T-helper 2 cell (primary cell): ENCODE measurements at regions not wholly inside any gene's neighbourhood (a gene's known extent, or its start where the extent isn't known, plus 50 kb on each side); places are given as distances from the start of the nearest gene placed in this dataset.

ENCODE experiments used
- DNase-seq, 5 experiments: peaks; one replicate each; pipeline versions ENCODE4 v3.0.0 to v3.0.0-alpha.2; 2012 to 2022

- no peak for DNase-seq
Observed at GRCh38 chr11:15859411-15859810, 496.9 kb downstream of the SOX6 start.

GRCh38 chr11:15861256-15861655 is 495.1 kb downstream of the SOX6 start:
- no peak for DNase-seq

GRCh38 chr11:15863411-15863810 is 492.9 kb downstream of the SOX6 start:
- no peak for DNase-seq

DNA sequence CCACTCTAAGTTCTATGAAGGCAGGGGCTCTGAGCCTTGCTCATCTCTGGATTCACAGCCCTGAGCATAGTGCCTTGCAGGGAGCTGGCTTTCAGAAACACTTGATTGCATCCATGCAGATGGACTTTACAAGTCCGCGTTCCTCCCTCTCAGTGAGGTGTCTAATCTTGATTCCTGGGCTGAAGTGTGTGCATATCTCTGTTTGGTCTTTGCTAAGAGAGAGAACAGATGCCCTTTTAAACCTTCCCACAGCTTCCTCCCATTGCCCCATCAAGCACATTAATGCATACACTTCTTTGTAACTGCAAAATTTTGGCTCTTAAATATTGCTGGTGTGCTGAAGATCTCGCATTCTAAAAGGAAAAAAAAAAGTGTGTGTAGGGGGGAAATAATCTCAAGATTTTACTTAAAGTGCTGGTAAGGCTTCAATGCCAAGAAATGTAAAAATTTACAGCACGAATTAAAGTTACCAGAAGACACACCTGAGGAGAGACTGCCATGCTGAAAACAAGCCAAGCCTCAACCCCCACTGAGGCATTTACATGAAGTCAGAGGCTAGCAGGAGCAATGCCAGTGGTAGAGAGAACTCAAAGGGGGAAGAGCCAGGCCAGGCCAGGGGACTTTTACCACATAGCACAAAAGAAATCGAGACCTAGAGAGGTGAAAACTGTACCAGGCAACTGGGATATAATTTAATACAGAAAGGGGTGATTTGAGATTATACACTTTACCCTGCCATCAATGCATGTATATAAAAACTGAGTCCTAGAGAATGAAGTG is 492.1 kb downstream of the SOX6 start:
- DNase-seq: no peak

DNA sequence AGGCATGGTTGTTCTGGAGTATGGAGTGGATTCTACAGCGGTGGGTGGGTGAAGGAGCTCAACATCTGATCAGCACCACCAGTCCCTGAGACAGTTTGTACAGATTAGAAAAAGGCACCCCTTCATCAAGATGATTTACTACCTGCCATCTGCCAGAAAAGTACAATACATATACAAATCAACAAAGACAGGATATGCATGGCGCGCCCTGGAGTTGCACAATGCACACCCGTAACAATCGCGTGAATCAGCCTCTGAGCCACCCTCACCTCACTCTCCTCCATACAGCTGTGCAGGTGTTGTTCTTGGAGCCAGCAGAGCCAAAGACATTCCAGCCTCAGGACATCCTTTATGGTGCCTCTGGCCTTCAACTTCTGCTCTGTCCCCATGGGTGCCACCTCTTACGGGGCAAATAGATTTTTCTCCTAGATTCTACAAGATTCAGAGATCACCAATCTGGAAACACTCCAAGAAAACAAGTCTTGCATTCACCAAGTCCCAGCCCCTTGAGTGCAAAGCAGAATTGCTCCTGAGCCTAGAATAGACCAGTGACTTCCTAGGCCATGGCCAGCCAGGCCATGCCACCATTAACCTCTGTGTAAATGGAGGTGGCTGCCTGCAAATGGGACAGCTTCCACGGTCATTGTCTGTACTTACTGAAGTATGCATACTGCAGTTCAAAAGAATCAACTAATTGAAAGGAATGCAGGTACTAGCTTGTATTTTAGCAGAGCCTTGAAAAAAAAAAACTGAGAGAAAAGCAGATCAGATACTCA is 490.9 kb downstream of the SOX6 start:
- no peak for DNase-seq

- no peak for DNase-seq
Observed at GRCh38 chr11:15867871-15868270, 488.5 kb downstream of the SOX6 start.

DNA sequence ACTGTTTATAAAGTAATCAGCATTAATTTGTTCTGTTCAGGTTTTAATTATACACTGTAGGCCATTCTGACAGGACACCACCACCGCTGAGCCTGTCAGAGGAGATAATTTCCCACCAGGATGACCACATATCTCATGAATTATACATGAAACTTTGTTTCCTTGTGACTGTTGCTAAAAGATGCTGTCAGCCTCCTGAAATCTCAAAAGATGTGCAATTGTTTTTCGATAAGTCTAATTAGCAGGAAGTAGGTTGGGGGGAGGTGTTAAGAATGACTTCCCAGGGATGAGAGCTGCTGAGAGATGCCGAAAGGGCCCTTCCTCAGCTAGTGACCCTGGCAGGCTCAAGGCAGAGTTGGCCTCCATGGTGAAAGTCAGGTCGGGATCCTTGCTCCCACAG is 485.4 kb downstream of the SOX6 start:
- no peak for DNase-seq

- no peak for DNase-seq
Observed at GRCh38 chr11:15871904-15872626, 484.3 kb downstream of the SOX6 start.

DNA sequence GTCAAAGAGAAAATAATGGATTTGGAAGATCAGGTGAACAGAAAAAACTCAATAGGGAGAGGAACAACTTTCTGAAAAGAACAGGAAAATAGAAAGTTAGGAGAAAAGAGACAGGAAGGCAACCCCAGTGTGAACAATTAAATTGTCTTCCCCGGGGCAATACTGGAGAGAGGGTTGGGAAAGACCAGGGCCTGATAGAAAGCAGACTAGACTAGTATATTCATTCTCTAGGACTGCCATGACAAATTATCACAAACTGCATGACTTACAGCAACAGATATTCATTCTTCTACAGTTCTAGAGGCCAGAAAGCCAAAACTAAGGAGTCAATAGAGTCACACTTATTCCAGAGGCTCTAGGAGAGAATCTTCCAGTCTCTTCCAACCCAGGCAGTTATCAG is 482.8 kb downstream of the SOX6 start:
- DNase-seq: no peak

DNA sequence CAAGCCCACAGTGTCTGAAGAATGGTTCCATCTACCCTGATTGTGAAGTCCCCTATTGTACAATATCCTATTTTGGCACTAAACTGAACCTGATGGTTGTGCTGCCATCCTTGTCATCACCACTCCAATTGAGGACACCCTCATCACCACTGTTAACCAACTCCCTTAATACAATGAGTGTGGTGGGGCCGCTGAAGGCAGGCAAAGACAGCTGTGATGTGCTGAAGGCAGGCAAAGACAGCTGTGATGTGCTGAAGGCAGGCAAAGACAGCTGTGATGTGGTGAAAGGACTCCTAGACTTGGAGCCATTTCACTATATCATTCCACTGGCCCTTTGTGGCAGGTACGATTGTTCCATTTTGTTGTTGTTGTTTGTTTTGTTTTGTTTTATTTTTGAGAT is 481.6 kb downstream of the SOX6 start:
- DNase-seq: no peak

- no peak for DNase-seq
Observed at GRCh38 chr11:15875393-15875792, 481.0 kb downstream of the SOX6 start.

DNA sequence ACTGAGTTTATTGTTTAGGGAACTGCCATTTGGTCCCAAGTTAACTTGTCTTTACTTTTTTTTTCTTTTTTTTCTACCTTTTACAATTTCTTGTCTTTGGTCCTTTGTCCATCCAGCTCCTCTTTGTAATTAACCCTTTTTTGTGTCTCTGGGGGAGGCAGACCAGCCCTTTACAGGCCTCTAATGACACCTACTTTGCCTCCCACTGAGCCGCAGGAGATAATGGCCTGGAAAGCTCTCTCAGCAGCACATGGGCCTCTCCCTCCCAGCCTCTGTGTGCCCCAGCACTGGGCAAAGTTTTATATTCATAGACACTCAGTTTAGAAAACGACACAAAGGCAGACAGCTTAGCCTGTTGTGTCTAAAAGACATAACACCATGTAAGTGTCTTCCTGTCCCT is 480.4 kb downstream of the SOX6 start:
- DNase-seq: no peak

DNA sequence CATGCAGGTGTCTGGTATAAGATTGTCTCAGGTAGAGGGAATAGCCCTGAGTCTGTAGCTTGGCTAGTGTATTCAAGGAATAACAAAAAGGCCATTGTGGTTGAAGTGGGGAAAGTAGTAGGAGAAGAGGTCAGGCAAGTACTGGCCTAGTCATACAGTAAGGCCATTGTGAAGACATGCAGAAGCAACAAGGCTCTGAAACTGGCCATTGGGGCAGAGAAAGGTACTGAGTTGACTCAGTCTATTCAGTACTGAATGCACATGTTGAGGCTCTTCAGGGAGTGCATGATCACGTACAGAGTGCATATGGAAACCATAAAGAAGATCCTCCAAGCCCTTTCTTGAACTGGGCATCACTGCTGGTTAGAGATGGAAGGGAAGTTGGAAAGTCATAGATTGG is 477.6 kb downstream of the SOX6 start:
- DNase-seq: no peak

DNA sequence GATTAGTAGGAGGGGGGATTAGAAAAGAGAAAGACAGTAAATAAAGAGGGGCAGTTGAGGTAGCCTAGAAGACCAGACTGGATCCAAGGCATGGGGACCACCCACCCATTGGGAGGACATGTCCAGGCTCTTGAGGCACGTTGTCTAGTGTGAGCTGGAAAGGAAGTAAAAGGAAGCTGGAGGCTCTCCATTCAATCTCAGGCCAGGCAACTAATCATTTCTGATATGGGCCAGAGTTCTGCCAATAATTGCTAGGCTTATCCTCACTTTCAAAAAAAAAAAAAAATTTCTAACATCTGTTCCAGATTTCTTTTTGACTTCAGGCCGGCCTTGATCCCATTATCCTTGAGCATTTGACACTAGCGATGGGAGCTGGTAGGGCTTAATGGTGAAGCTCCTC is 476.1 kb downstream of the SOX6 start:
- no peak for DNase-seq

DNA sequence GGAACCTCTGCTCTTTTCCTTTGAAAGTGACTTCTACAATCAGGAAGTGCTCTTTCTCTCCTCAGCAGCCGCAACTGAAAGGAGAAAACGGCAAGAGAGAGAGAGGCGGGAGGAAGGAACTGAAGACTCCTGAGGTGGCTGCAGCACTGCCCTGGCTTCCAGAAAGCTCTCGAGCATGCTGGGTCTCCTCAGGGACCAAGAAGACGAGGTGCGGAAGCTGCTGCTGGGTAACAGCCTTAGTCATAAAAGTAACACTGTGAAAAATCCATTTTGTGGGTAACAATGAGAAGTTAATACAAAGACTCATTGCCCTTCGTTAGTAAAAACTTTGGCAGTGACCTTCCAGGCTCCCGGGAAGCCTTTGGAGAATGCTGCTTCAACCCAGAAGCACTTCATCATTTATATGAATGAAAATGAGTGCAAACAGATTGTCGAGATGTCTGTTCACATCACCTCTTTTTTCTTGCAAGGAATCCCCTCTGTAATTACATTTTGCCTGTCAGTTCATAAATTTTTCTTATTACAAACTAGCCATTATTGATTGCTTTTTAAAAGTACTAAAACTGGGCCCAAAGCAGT is 473.4 kb downstream of the SOX6 start:
- DNase-seq: no peak

GRCh38 chr11:15883455-15883920 is 472.9 kb downstream of the SOX6 start:
- DNase-seq: no peak

DNA sequence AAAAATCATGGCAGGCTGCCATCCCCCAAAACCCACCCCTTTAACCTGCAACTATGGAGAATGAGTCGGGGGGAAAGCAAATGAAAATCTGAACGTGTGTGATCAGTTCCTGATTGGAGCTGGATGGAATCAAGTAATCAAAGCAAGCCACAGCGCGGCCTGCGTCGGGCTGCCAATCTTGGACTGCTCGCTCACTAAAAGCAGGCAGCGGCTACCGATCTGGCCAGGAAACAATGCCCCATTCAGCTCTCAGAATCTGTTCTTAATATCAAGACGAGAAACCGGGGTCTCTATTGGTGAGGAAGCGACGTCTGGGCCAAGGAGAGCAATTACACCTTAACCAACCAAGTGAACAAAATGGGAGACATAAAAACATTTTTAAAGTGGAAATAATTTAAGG is 472.2 kb downstream of the SOX6 start:
- DNase-seq: no peak

GRCh38 chr11:15884777-15885540 is 471.4 kb downstream of the SOX6 start:
- DNase-seq: no peak

DNA sequence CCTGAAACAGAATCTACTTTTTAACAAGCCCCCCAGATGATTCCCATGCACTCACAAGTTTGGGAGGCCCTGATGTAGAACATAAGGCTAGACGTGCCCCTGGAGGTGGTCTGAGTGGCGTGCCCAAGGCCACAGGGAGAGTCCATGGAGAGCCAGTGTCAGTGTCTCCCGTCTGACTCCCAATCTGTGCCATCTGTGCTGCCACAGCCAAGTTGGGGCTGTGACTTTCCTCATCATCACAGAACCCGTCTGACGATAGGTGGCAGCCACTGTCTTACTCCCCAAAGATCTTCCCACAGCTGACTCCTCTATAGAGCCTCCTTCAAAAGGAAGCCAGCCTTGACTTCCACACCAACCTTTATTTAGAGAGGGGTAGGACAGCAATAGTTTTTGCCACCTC is 470.5 kb downstream of the SOX6 start:
- no peak for DNase-seq

DNA sequence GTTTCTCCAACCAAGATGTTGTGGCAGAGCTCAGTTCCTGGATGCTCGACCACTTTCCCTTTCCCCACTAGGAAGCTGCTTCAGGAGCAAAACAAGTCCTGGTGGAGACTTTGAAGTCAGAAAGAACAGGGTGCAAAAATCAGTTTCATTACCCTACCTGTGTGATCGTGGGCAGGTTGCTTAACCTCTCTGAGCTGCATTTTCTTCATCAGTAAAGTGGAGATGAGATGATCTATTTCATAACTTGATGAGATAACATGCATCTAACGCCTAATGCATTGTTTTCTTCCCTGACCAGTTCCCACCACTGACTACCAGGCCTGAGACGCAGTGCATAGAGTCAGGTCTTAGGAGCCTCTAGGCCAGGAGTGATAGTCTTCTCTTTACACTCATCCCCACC is 470.0 kb downstream of the SOX6 start:
- no peak for DNase-seq

DNA sequence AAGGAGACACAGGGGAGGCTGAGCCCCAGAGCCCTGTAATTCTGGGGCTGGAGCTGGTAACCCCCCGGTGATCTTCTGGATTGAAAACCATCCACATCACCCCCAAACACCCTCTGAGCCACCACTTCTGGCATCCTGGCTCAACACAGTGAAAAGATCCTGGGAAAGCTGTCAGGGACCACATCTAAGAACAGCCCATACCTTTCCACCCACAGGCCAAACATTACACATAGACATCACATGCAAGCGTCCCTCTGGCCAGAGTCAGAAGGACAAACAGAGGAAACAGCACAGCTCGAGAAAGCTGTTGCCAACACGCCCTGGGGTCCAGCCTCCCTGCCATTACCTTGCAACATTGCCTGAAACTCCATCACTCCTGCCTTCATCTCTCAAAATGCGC is 469.5 kb downstream of the SOX6 start:
- no peak for DNase-seq

GRCh38 chr11:15888556-15889345 is 467.6 kb downstream of the SOX6 start:
- no peak for DNase-seq
